Stimulated activated CD4-positive, alpha-beta T cell treated with anti-CD3 and anti-CD28 coated beads, Interleukin-15, amount 100 ng/mL, for 24 hours (primary cell): ENCODE measurements at regions not wholly inside any gene's neighbourhood (a gene's known extent, or its start where the extent isn't known, plus 50 kb on each side); places are given as distances from the start of the nearest gene placed in this dataset.
"Not testable (repeated sequence)": the region's sequence is repeated elsewhere in the genome, so short reads cannot be mapped to it uniquely, and the experiment has no call there.

Source experiments
- DNase-seq: peaks from one replicate; pipeline ENCODE4 v3.0.0-alpha.2; 2020

- no peak for DNase-seq
These were observed 98.6 kb upstream of the ITPRID2 start for GRCh38 chr2:181792906-181793305.

GRCh38 chr2:181798022-181798421 is 93.5 kb upstream of the ITPRID2 start:
- no peak for DNase-seq

GRCh38 chr2:181802300-181802699 is 89.2 kb upstream of the ITPRID2 start:
- not testable (repeated sequence) for DNase-seq

GRCh38 chr2:181803903-181804799 is 87.4 kb upstream of the ITPRID2 start:
- not testable (repeated sequence) for DNase-seq

- no peak for DNase-seq
These were observed 86.1 kb upstream of the ITPRID2 start for GRCh38 chr2:181805228-181806038.

- no peak for DNase-seq
These were observed 85.5 kb upstream of the ITPRID2 start for GRCh38 chr2:181806039-181806392.

GRCh38 chr2:181807526-181807925 is 84.0 kb upstream of the ITPRID2 start:
- no peak for DNase-seq

- DNase-seq = peak; percentile 5
These were observed 80.5 kb upstream of the ITPRID2 start for GRCh38 chr2:181810823-181811695.

GRCh38 chr2:181812106-181812743 is 79.3 kb upstream of the ITPRID2 start:
- DNase-seq = no peak

GRCh38 chr2:181814057-181814491 is 77.5 kb upstream of the ITPRID2 start:
- DNase-seq = no peak

GRCh38 chr2:181817509-181817908 is 74.0 kb upstream of the ITPRID2 start:
- DNase-seq = no peak

- no peak for DNase-seq
These were observed 73.4 kb upstream of the ITPRID2 start for GRCh38 chr2:181818058-181818680.

- DNase-seq = no peak
These were observed 72.7 kb upstream of the ITPRID2 start for GRCh38 chr2:181818840-181819239.

GRCh38 chr2:181821049-181821448 is 70.5 kb upstream of the ITPRID2 start:
- no peak for DNase-seq

- DNase-seq = no peak
These were observed 69.4 kb upstream of the ITPRID2 start for GRCh38 chr2:181822097-181822496.

- DNase-seq = no peak
These were observed 68.1 kb upstream of the ITPRID2 start for GRCh38 chr2:181823405-181823804.

GRCh38 chr2:181828122-181828705 is 63.3 kb upstream of the ITPRID2 start:
- DNase-seq = no peak

GRCh38 chr2:181829230-181829629 is 62.3 kb upstream of the ITPRID2 start:
- no peak for DNase-seq

- no peak for DNase-seq
These were observed 59.5 kb upstream of the ITPRID2 start for GRCh38 chr2:181832015-181832414.

GRCh38 chr2:181836583-181836982 is 54.9 kb upstream of the ITPRID2 start:
- no peak for DNase-seq

GRCh38 chr2:181837563-181837962 is 54.0 kb upstream of the ITPRID2 start:
- no peak for DNase-seq

- no peak for DNase-seq
These were observed 51.7 kb upstream of the ITPRID2 start for GRCh38 chr2:181839811-181840210.
